Activated B cell treated with CpG ODN at 0.5 μM for 24 hours (primary cell): ENCODE measurements at regions not wholly inside any gene's neighbourhood (a gene's known extent, or its start where the extent isn't known, plus 50 kb on each side); places are given as distances from the start of the nearest gene placed in this dataset.

ENCODE experiments used
- ATAC-seq: fragments of 200-7000 bp; cut with Tn5 transposase; one replicate; pipeline ENCODE4 v1.10.0; 2021; ENCODE audit warnings: low read depth, mild to moderate bottlenecking, moderate library complexity
- CTCF ChIA-PET: fragments of 350-600 bp; sonication (Branson Sonifier 250); formaldehyde crosslinking; loops from one replicate; lab custom pipeline; 2021; ENCODE audit warnings: antibody characterized with exemption; lab: Charles Lee
- POLR2A ChIA-PET: fragments of 350-600 bp; sonication (Branson Sonifier 250); formaldehyde crosslinking; loops from one replicate; lab custom pipeline; 2021; ENCODE audit warnings: antibody characterized with exemption; lab: Charles Lee
- DNase-seq: peaks from one replicate; pipeline ENCODE4 v3.0.0; 2022
- H3K27ac Mint-ChIP-seq: one replicate; pipeline ENCODE4 v1.8.0; 2020; ENCODE audit warnings: mixed read lengths
- H3K27me3 Mint-ChIP-seq: one replicate; pipeline ENCODE4 v1.8.0; 2021; ENCODE audit warnings: mixed read lengths
- H3K36me3 Mint-ChIP-seq: one replicate; pipeline ENCODE4 v1.8.0; 2021; ENCODE audit warnings: low read depth, mixed read lengths
- H3K4me1 Mint-ChIP-seq: one replicate; pipeline ENCODE4 v1.8.0; 2021; ENCODE audit warnings: mixed read lengths
- H3K4me3 Mint-ChIP-seq: one replicate; pipeline ENCODE4 v1.8.0; 2020; ENCODE audit warnings: mild to moderate bottlenecking, mixed read lengths
- H3K9me3 Mint-ChIP-seq: one replicate; pipeline ENCODE4 v1.8.0; 2020; ENCODE audit warnings: mixed read lengths
- intact Hi-C: fragments of 100-400 bp; cut with micrococcal nuclease; formaldehyde crosslinking; loops from one replicate; pipeline ENCODE4 v1.15.1; 2024
- TF ChIP-seq, protein P1 (sequence below): fragments of 200-600 bp; IDR thresholded peaks from one replicate; pipeline ENCODE4 v1.8.0; 2022; ENCODE audit warnings: antibody characterized with exemption, mild to moderate bottlenecking

DNA sequence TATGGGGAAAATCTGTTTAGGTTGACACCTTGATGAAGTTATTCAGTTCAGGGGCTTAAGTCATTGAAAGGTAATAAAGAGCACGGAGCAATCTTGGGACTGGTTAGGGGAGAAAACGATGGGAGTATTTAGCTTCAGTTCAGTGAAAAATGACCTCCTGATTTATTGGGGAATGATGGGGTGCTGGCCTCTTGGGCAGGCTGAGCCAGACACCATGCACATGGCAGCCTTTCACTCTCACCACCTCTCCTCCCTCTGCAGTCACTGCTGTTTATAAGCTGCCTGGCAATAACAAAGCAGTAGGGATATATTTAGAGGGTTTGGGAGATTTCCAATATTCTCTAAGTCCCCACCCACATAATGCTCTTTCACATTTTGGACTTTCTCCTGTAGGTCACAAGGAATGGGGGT, 140.5 kb upstream of the HS3ST2 start:
- H3K27ac Mint-ChIP-seq = no peak overlapping the region
- ChIA-PET POLR2A (no interaction called here), CTCF (no interaction called here)
- no peaks in the 10 kb centered on the region for H3K4me1 Mint-ChIP-seq
- ATAC-seq = no peak
- H3K36me3 Mint-ChIP-seq = no peaks in the 10 kb centered on the region
- no peak for DNase-seq
- H3K4me3 Mint-ChIP-seq = no peak overlapping the region
- H3K9me3 Mint-ChIP-seq = no peaks in the 10 kb centered on the region
- TF ChIP-seq, protein P1, sequence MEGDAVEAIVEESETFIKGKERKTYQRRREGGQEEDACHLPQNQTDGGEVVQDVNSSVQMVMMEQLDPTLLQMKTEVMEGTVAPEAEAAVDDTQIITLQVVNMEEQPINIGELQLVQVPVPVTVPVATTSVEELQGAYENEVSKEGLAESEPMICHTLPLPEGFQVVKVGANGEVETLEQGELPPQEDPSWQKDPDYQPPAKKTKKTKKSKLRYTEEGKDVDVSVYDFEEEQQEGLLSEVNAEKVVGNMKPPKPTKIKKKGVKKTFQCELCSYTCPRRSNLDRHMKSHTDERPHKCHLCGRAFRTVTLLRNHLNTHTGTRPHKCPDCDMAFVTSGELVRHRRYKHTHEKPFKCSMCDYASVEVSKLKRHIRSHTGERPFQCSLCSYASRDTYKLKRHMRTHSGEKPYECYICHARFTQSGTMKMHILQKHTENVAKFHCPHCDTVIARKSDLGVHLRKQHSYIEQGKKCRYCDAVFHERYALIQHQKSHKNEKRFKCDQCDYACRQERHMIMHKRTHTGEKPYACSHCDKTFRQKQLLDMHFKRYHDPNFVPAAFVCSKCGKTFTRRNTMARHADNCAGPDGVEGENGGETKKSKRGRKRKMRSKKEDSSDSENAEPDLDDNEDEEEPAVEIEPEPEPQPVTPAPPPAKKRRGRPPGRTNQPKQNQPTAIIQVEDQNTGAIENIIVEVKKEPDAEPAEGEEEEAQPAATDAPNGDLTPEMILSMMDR = no peak
- H3K27me3 Mint-ChIP-seq = peaks cover 8% of the 10 kb centered on the region
- intact Hi-C loops = no loop called here

- Mint-ChIP-seq H3K27me3 (peaks cover 8% of the 10 kb centered on the region), H3K4me1 (no peaks in the 10 kb centered on the region), H3K36me3 (no peaks in the 10 kb centered on the region), H3K4me3 (no peak overlapping the region), H3K27ac (no peak overlapping the region), H3K9me3 (no peaks in the 10 kb centered on the region)
- ChIA-PET POLR2A (interaction anchor here (0.6 kb wide), 1 partner anchor 768 kb away, joined by 5 read pairs; no protein-coding TSS in a partner anchor), CTCF (interaction anchor here (1.2 kb wide), 1 partner anchor 9 kb away, joined by 3 read pairs; no protein-coding TSS in a partner anchor)
- DNase-seq (no peak), ATAC-seq (no peak)
- intact Hi-C loops = no loop called here
- TF ChIP-seq, protein P1 = no peak
Observed at GRCh38 chr16:22674832-22675191, 139.2 kb upstream of the HS3ST2 start.

DNA sequence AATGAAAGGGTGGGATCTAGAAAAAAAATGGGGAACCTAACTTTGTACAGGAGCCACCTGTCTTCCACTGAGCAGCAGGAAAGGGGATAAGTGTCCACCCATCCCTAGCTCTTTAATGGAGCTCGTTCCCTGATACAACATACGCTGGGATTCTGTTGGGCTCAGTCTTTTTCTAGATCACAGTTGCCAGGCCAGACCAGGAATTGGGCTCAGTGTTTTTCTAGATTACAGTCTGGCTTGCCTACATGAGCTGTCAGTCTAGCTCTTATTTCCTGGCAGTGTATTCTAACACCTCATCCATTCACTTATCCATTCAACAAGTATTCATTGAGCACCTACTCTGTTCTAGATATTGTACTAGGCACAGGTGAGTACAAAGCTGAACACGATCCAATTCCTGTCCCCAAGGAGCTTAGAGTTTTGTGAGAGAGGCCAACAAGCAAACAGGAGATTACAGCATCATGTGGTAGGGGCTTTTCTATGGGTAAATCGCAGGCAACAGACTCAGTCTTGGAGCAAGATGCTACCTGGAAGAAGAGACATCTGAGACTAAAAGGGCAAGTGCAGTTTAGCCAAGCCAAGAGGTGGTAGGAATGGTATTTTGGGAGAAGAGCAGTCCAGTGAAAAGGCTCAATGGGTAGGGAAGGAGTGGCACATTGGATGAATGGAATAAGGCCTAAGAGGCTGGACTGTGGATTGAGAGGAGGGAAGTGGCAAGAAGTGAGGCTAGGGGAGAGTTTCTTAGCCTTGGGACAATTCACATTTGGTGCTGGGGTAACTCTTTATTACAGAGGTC, 138.0 kb upstream of the HS3ST2 start:
- Mint-ChIP-seq H3K9me3 (no peaks in the 10 kb centered on the region), H3K4me1 (no peaks in the 10 kb centered on the region), H3K4me3 (no peak overlapping the region), H3K36me3 (no peaks in the 10 kb centered on the region), H3K27ac (no peak overlapping the region), H3K27me3 (peaks cover 8% of the 10 kb centered on the region)
- TF ChIP-seq, protein P1 = no peak
- ATAC-seq = no peak
- POLR2A ChIA-PET = interaction anchor here (0.6 kb wide), 1 partner anchor 9 kb away, joined by 3 read pairs; no protein-coding TSS in a partner anchor
- DNase-seq = no peak
- CTCF ChIA-PET = interaction anchor here (1.2 kb wide), 1 partner anchor 8 kb away, joined by 3 read pairs; no protein-coding TSS in a partner anchor
- intact Hi-C loops = no loop called here

DNA sequence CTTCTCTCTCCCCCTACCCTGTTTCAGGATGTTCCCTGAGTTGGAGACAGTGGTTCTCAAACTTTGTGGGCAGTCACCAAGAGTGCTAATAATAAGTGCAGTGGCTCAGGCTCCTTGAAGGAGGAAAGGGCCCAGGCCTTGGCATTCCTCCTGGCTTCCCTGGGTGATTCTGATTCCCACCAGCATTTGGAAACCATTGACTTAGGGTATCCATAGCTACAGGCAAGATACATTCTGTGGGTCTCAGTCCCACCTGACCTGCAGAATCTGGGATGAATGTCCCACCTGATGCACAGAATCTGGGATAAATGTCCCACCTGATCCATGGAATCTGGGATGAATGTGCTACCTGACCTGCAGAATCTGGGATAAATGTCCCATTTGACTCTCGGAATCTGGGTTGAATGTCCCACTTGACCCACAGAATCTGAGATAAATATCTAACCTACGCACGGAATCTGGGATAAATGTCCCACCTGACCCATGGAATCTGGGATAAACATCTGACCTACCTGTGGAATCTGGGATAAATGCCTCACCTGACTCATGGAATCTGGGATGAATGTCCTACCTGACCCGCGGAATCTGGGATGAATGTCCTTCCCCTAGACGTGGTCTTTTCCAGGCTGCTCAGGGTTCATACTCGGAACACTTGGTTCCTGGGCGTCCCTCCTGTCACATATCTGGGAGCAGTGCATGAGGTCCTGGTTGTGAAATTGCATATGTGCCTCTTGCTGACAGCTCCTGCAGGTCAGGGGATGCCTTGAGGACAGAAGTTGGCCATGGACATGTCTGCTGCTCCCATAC, 136.7 kb upstream of the HS3ST2 start:
- ATAC-seq (no peak), DNase-seq (no peak)
- Mint-ChIP-seq H3K27ac (no peak overlapping the region), H3K36me3 (no peaks in the 10 kb centered on the region), H3K4me3 (no peak overlapping the region), H3K4me1 (no peaks in the 10 kb centered on the region), H3K9me3 (no peaks in the 10 kb centered on the region), H3K27me3 (peaks cover 6% of the 10 kb centered on the region)
- intact Hi-C loops = no loop called here
- TF ChIP-seq, protein P1 = no peak
- ChIA-PET POLR2A (no interaction called here), CTCF (no interaction called here)

DNA sequence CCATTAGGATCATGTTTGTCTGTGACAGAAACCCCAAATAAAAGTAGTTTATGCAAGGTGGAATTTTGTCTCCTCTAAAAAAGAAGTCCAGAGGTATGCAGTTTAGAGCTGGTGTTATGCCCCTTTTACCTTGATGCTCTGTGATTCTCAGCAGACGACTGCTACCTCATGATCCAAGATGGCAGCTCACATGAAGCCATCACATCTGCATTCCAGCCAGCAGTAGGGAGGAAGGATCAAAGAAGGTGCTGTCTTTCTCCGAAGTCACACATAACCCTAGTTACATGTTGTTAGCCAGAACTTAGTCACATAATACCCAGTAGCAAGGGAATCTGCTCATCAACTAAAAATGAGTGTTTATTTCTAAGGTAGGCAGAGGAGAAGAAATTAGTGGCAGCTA, 135.7 kb upstream of the HS3ST2 start:
- POLR2A ChIA-PET = no interaction called here
- CTCF ChIA-PET = no interaction called here
- no peaks in the 10 kb centered on the region for H3K9me3 Mint-ChIP-seq
- H3K27ac Mint-ChIP-seq = no peak overlapping the region
- H3K27me3 Mint-ChIP-seq = peaks cover 9% of the 10 kb centered on the region
- no peaks in the 10 kb centered on the region for H3K36me3 Mint-ChIP-seq
- intact Hi-C loops = no loop called here
- H3K4me3 Mint-ChIP-seq = no peak overlapping the region
- no peak for ATAC-seq
- H3K4me1 Mint-ChIP-seq = no peaks in the 10 kb centered on the region
- TF ChIP-seq, protein P1 = no peak
- DNase-seq = no peak
